Occipital lobe (tissue), 1 donor: ENCODE measurements at regions not wholly inside any gene's neighbourhood (a gene's known extent, or its start where the extent isn't known, plus 50 kb on each side); places are given as distances from the start of the nearest gene placed in this dataset.
"Not testable (repeated sequence)": the region's sequence is repeated elsewhere in the genome, so short reads cannot be mapped to it uniquely, and the experiment has no call there.

Experiments
- DNase-seq: peaks from one replicate; lab custom pipeline; 2025; lab: John Stamatoyannopoulos, UW

DNA sequence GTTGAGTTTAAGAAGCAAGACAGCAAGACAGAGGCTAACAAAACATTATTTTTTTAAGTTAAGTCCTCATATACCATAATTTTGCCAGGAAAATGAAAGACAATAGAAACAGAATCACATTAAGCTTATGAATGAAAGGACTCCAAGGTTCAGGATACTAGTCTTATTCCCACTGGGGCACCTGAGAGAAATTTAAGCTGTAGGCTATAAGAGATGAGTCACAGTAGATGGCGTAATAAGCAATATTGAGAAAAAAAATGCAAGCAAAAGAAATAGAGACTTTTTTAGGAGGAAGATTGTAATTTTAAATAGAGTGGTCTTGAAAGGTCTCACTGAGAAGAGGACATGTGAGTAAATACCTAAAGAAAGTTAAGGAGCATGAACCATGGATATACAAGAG lies 57.1 kb upstream of the KIF2B start:
- DNase-seq: no peak

DNA sequence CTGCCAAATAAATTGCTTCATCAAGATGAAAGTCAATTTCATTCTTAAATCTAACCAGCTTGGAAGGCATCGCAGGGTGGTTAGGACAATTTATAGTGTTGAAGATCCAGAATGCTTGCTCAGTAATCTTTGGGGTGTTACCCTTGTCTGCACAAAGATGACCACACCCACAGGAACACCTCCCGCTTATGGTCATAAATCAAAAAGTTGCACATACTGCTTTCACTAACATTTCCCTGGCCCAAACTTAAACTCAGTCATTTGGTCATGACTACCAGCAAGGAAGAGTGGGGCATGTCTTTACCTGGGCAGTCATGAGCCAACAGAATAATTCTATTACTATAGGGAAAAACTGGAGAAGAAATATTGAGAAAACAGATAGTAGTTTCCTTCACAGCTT lies 57.6 kb upstream of the KIF2B start:
- no peak for DNase-seq

DNA sequence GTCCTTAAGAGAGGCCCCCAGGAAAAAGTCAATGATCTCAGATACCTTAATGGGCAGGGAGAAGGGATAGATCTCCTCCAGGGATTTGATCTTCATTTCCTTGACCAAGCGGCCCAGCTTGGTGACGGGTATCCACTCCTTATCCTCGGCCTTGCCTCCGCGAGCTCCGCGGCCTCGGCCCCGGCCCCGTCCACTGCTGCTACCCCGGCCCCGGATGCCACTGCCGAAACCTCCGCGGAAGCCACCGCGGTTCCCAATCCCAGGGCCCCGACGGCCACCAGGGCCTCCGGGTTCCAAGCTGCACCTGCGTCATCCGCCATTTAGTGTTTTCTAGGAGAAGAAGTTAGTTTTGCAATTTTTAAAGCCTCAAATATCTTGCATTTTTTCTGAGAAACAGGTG lies 65.2 kb upstream of the KIF2B start:
- no peak for DNase-seq

DNA sequence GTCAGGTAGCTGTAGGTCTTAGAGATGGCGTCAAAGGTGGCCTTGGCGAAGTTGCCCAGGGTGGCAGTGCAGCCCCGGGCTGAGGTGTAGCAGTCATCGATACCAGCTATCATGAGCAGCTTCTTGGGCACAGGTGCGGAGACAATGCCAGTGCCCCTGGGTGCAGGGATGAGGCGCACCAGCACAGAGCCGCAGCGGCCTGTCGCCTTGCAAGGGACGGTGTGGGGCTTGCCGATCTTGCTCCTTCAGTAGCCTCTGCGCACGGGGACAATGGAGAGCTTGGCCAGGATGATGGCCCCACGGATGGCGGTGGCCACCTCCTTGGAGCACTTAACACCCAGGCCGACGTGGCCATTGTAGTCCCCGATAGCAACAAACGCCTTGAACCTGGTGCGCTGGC lies 65.6 kb upstream of the KIF2B start:
- DNase-seq: not testable (repeated sequence)

DNA sequence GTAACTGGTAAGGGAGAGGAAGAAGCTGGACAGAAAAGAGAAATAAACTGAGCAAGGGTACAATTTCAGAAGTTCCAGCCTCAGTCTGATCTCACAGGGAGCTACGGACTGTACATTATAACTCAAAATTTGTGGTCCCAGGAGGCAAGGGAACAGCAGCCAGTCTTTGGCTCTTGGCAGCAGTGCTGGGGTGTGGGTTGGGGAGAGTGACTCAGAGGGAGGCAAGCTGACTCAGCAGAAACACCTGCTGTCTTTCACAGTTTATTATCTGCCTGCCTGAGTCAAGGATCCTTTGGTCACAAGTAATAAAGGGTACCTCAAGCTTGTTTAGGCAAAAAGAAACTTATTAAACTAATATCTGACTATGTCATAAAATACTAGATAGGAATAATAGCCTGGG lies 73.5 kb upstream of the KIF2B start:
- DNase-seq: no peak

DNA sequence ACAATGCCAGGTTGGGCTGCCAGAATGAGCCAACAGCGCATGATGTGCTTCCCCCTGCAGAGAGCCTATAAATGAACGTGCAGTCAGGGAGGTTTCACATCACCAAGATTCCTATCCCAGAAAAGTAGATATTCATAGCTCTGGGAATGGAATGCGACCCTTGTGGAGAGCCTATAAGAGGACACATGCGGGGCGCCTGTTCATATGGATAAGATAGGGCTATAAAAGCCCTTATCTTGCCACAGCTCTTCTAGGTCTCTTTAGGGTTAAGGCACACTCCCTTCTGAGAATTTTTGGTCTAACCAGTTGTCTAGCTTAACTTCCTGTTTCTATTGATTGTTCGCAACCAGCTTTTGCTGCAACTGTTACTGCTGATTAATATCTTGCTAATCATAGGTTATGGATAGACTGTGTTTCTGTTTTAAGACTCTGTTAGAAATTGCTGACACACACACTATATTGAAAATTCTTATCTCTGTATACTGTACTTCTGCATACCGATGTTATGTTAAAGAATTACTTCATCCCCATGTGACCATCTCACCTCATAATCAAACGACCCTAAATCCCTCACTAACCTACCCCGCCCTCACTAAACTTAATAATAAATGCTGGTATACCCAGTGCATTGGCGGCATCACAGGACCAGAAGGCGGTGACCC lies 74.4 kb upstream of the KIF2B start:
- not testable (repeated sequence) for DNase-seq

DNA sequence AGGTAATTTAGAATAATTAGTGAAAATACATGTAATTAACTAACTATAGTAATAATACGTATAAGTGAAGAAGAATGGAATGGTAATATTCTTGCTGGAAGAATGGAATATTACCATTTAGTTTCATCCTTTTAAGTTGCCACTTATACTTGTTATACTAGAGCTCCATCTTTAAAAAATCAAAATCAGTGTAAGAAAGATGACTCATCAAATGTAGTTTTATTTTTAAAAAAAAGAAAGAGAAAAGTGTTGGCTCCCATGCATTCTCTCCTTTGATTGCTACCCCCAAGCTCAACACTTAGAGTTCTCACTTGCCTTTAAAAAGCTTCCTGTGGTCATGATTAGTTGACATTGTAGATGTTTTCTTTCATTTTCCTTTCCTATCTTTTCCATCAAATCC lies 82.4 kb upstream of the KIF2B start:
- no peak for DNase-seq

DNA sequence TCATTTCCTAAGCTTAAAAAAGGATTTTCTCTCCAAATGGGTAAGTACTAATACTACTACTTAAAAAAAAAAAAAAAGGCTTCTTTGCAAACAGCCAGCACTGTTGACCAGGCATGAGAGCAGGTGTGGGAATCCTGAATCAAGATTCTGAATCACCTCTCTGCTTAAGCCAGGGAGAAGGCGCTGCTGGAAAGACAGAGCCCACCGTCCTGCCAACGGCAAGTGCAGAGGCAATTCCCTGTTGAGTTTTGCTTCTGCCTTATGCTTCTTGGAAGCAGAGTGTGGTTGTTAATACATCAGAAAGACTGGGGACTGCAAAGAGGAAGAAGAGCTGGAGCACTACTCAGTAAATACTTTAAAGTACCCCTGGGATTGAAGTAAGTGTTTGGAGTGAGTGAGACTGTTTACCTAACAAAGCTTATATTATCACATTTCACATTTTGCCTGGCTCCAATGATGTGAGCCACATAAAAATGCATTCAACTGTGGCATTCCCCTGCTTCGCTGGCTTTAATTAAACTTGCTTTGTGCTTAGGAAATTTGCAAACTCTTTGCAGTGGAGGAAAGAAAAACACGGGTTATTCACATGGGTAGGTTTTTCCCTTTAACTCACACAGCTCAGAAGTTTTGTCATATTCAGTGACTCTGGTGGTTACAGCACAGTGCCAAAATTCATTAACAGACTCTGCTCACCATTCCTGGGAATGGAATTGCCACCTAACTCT lies 86.0 kb upstream of the KIF2B start:
- DNase-seq: no peak

DNA sequence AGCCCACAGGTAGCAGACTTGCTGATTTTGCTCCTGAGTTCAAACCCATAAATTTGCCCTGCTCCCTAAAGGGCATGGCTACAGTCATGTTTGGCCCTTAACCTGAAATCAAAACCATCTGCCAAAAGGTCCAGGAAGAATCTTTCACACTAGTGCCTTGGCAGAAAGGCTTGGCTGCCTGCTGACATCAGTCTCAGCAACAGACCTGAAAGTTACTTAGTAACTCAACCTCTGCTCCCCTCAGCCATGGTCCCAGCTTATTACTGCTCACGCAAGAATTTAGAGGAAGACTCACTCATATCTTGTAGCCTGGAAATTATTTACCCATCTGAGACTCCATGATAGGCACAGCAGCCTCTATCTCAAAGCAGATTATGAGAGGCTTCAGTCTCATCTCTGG lies 98.0 kb upstream of the KIF2B start:
- DNase-seq: no peak

DNA sequence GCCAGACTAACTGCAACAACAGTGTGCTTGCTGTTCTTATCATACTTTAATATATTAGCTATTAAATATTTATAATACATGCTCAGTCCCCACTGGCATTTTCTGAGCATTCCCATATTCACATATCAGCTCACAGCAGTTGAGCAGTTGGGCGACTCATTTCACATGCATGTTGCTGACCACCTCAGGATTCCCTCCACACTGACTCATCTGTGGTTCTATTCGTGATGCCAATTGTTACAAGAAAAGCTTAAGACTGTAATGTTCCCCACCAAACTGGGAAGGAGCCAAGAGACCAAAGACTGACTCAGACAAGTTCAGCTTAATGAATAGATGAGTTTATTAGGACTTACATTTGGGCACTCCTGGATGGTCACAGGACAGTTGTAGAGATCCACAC lies 100.3 kb upstream of the KIF2B start:
- no peak for DNase-seq

DNA sequence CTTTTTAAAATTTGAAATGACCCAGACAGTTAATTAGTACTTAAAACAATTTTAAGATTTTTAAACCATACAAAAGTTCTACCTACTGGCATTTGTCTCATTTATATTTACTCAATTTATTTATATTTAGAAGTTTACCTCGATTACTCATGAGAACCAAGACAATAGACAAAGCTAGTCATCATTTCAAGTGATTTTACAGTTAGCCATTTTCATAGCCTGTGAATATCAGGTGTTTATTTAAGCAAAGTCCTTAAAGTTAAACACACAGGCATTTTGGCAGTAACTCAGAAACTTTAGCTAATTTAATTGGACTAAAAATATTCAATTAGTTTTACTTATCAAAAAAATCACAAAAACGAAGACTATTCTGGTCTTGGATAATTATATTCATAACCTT lies 101.6 kb upstream of the KIF2B start:
- DNase-seq: no peak

DNA sequence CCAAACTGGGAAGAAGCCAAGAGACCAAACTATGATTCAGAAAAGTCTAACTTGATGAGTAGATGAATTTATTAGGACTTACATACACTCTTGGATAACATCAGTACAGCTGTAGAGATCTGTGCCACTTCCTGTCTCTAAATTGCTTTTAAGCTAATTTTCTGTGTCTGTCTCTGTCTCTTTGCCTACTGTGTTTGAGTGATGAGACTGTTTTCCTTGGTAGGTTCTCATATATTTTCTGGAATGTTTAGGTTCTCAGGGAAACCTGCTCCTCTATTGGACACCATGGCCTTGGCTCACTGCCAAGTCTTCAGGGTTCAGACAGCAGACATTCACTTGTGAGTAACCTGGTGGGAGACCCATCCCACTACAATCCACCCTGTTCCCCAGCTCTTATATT lies 103.5 kb upstream of the KIF2B start:
- DNase-seq: no peak

DNA sequence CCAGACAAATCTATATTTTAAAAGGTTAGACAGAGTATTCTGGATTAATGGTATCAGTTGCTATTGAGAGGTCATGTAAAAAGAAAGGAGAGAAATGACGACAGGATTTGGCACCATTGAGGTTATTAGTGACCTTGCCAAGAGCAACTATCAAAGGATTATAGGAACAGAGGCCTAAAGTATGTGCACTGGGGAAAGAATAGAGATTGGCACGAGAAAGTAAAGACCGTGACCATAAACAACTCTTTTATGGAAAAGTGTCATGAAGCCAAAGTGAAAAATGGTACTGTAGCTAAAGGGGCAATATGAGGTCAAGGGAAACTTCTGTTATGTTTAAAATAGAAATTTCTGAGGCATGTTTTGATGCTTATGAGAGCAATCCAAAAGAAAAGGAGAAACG lies 115.2 kb upstream of the KIF2B start:
- no peak for DNase-seq

DNA sequence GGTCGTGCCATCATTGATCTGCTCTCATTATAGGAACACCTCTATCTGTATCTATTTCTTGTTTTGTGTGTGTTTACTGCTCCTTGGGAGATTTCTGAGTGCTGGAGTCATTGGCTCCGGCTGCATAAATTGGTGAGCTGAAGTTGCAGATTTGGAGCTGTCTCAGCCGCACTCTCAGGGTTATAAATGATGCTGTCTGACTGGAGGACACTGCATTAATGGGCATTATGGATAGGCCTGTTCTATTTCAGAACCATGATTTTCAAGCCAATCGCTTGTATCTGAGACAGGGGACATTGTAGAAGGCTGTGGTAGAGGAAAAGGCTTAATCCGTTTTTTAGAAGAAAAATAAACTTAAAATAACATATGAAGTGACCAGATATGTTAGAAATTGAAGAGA lies 126.4 kb upstream of the KIF2B start:
- no peak for DNase-seq

DNA sequence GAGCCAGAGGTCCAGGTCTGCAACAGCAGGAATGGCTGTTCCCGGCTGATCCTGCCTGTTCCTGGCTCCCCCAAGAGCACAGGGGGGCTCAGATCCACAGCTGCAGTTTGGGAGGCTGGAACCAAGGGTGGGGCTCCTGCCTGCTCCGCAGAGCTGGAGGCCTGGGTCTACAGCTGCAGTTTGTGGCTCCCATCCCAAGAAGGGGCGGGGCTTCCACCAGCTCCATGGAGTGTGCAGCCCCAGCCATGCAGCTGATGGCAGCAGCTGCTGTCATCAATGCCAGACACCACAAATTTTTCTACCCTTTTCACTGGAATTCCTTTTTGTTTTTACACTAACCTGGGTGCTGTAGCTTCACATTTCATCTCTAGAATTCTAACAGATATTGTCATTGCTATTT lies 135.4 kb upstream of the KIF2B start:
- DNase-seq: no peak

DNA sequence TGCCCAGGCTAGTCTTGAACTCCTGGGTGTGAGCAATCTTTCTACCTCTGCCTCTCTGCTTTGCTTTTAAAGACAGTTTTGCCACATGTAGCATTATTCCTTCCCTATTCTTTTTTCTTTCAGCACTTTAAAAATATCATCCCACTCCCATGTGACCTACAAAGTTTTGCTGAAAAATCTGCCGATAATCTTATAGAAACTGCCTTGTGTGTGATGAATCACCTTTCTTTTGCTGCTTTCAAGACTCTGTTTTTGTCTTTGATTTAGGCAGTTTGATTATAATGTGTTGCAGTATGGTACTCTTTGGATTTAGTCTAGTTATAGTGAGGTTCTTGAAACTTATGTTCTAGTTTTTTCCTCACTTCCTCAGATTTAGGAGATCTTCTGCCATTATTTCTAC lies 142.0 kb upstream of the KIF2B start:
- no peak for DNase-seq

DNA sequence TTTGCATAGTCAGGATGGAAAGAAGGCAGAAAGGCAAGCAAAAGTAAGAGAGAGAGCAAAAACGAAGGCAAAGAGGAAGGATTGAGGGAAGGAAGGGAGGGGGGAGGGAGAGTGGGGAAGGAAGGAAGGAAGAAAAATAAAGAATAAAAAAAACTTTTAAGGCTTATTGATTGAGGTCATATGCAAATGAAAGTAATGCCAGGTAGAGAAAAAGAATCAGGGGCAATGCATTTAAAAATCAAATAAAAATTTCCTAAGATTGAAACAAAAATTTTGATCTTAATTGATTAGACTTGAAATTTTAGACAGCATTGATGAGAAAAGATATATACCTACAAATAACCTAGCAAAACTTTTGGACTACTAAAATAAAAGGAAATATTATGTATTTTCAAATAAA lies 153.9 kb upstream of the KIF2B start:
- no peak for DNase-seq

DNA sequence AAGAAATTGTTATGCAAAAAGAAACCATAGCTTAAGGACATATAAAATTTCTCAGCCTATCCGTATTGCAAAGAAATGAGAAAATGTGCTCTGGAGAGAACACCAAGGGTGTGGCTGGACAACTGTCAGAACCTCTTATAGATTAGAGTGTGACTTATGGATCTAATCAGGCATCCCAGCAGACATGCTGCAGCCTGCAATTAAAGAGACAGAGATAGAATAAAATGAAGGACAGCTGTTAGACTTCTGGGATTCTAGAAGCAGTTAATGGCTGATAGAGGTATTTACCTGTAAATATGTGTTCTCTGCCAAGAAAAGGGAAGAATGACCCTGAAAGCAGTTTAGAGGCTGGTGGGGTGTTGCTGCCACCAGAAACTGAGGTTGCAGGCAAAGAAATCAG lies 160.1 kb upstream of the KIF2B start:
- no peak for DNase-seq

DNA sequence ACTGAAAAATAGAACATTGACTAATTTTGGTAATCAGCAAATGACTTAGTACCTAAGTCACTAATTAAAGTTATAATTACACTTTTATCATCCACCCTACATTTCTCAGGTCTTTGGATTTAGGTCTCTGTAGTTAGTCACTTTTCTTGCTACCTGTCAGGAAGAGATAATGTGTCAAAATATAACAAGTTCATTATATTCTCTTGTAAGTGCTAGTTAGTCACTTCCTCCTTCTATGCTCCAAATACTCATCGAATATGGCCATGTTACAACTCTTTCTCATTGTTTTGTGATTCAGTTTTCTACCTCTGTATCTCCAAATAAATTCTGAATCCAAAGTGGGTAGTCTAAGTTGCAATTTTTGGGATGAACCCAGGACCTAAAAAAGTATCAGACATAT lies 163.5 kb upstream of the KIF2B start:
- no peak for DNase-seq

DNA sequence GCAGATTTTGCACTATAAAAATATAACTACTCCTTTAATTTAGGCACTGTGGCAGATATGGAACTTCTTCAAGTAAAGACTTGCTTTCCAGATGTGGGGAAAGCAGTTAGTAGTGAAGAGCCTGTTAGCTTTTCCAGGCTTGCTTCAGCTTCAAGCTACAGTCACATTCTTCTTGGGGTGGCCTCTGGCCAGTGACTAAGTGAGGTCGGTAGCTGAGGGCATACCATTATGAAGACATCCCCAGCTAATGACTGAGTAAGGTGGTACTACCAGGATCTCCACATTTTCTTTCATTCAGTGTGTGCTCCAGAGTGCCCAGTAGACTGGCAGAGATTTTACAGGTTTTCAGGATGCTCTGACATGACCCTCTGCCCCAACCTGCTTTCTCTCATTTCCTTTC lies 167.1 kb upstream of the KIF2B start:
- DNase-seq: no peak

DNA sequence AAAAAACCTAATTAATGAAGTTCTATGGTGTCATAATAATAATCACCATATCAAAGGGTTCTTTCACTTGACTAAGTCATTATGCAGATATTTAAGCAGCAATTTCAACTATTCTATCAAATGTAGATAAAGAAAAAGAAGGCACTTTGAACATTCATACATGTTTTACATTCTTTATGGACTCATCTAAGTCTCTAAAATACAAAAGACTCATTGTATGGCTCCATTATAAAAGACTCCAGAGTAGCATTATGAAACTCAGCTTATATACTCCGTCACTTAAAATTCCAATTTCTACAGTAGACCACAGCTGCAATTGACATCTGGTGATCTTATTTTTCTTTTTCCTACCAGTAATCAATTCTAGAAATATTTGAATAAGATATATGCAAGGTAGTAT lies 173.5 kb upstream of the KIF2B start:
- DNase-seq: no peak

DNA sequence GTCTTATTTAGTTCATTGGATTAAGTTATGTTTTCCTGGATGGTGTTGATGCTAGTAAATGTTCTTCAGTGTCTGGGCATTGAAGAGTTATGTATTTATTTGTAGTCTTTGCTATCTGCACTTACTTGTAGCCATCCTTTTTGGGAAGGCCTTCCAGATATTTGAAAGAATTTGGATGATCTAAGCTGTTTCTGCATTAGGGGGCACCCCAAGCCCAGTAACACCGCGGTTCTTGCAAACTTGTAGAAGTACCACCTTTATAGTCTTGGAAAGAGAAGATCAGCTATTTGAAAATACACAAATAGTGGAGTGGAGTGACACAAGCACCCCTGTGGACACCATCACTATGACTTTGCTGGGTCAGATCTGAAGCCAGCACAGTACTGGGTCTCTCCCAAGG lies 175.9 kb upstream of the KIF2B start:
- no peak for DNase-seq

DNA sequence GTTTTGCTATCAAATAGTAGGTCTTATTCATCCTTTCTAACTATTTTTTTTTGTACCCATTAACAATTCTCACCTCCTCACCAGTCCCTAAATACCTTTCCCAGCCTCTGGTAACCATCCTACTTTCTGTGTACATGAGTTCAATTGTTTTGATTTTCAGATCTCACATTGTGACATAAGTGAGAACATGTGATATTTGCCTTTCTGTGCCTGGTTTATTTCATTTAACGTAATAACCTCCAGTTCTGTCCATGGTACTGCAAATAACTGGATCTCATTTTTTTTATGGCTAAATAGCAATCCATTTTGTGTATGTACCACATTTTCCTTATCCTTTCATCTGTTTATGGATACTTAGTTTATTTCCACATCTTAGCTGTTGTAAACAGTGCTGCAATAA lies 181.9 kb upstream of the KIF2B start:
- DNase-seq: no peak

DNA sequence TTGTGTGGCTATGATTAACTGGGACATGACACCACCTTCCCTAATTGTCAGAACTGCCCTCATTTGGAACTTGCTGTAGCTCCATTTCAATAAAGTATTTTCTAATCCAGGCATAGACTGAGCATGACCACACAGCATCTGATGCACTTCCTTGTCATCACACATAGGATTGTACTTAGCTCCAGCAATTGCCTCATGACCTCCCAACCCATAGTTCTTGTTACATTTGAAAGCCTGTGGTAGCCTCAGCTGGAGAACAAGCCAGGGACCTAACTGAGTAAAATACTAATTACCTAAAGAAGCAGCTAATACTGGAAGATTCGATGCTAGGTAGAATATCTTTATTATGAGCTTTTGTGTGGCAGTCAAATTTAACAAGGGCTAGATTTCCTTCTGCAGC lies 187.3 kb upstream of the KIF2B start:
- no peak for DNase-seq
